Neural cell (in vitro differentiated cells): ENCODE measurements at regions not wholly inside any gene's neighbourhood (a gene's known extent, or its start where the extent isn't known, plus 50 kb on each side); places are given as distances from the start of the nearest gene placed in this dataset.

ENCODE experiments used
- EP300 ChIP-seq: fragments of 450-650 bp; conservative IDR thresholded peaks from 2 replicates; pipeline ENCODE4 v1.6.1; 2014; ENCODE audit warnings: antibody characterized with exemption, mild to moderate bottlenecking, moderate library complexity; ENCODE audit not compliant: poor library complexity, severe bottlenecking
- EZH2 ChIP-seq: fragments of 200-600, 300-800 bp; shearing (Covaris generic), sonication (generic); IDR thresholded peaks from 2 replicates; pipeline ENCODE4 v1.6.1; 2014; ENCODE audit warnings: antibody characterized with exemption, low read length, borderline replicate concordance, mild to moderate bottlenecking; ENCODE audit not compliant: insufficient read depth, poor library complexity, severe bottlenecking
- MXI1 ChIP-seq: fragments of 450-650 bp; conservative IDR thresholded peaks from 2 replicates; pipeline ENCODE4 v1.6.1; 2014; ENCODE audit warnings: antibody characterized with exemption, mild to moderate bottlenecking; ENCODE audit not compliant: poor library complexity, severe bottlenecking
- POLR2AphosphoS5 ChIP-seq: IDR thresholded peaks from 2 replicates; pipeline ENCODE4 v1.6.1; 2012
- RAD21 ChIP-seq: fragments of 450-650 bp; conservative IDR thresholded peaks from 2 replicates; pipeline ENCODE4 v1.6.1; 2014; ENCODE audit warnings: antibody characterized with exemption, mild to moderate bottlenecking, moderate library complexity
- SMC3 ChIP-seq: fragments of 450-650 bp; conservative IDR thresholded peaks from 2 replicates; pipeline ENCODE4 v1.6.1; 2014; ENCODE audit warnings: antibody characterized with exemption, mild to moderate bottlenecking, moderate library complexity; ENCODE audit not compliant: poor library complexity
- TAF1 ChIP-seq: IDR thresholded peaks from 2 replicates; pipeline ENCODE4 v1.6.1; 2012; ENCODE audit warnings: low read depth
- TF ChIP-seq, protein P1 (sequence below): fragments of 450-650 bp; IDR thresholded peaks from 2 replicates; pipeline ENCODE4 v1.5.1; 2014; ENCODE audit warnings: antibody characterized with exemption, mild to moderate bottlenecking, moderate library complexity; ENCODE audit not compliant: poor library complexity, severe bottlenecking
- TF ChIP-seq, protein P2 (sequence below): IDR thresholded peaks from 2 replicates; pipeline ENCODE4 v1.6.1; 2012; ENCODE audit warnings: borderline replicate concordance

DNA sequence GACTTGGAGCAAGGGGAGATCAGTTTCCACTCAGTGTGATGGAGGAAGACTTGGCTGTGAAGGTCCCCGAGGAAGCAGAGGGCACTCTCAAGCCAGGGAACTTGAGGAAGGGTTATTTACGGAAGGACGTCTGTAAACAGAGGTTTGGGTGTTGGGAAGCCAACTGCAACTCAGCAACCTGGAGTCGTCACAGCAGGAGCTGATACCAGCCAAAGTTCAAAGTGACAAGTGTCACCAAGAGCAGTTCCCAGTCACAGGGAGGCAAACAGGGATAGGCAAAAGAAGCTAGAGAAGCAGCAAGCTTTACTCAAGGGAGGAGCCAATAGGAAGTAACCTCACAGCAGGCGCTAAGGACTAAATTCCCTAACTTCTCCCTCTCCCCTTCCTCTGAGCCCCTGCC, 205.5 kb downstream of the EFNB2 start:
- TF ChIP-seq EZH2 (no peak), EP300 (no peak), POLR2AphosphoS5 (no peak), TAF1 (no peak), RAD21 (no peak), SMC3 (no peak), MXI1 (no peak)
- TF ChIP-seq, protein P1, sequence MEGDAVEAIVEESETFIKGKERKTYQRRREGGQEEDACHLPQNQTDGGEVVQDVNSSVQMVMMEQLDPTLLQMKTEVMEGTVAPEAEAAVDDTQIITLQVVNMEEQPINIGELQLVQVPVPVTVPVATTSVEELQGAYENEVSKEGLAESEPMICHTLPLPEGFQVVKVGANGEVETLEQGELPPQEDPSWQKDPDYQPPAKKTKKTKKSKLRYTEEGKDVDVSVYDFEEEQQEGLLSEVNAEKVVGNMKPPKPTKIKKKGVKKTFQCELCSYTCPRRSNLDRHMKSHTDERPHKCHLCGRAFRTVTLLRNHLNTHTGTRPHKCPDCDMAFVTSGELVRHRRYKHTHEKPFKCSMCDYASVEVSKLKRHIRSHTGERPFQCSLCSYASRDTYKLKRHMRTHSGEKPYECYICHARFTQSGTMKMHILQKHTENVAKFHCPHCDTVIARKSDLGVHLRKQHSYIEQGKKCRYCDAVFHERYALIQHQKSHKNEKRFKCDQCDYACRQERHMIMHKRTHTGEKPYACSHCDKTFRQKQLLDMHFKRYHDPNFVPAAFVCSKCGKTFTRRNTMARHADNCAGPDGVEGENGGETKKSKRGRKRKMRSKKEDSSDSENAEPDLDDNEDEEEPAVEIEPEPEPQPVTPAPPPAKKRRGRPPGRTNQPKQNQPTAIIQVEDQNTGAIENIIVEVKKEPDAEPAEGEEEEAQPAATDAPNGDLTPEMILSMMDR: no peak
- TF ChIP-seq, protein P2, sequence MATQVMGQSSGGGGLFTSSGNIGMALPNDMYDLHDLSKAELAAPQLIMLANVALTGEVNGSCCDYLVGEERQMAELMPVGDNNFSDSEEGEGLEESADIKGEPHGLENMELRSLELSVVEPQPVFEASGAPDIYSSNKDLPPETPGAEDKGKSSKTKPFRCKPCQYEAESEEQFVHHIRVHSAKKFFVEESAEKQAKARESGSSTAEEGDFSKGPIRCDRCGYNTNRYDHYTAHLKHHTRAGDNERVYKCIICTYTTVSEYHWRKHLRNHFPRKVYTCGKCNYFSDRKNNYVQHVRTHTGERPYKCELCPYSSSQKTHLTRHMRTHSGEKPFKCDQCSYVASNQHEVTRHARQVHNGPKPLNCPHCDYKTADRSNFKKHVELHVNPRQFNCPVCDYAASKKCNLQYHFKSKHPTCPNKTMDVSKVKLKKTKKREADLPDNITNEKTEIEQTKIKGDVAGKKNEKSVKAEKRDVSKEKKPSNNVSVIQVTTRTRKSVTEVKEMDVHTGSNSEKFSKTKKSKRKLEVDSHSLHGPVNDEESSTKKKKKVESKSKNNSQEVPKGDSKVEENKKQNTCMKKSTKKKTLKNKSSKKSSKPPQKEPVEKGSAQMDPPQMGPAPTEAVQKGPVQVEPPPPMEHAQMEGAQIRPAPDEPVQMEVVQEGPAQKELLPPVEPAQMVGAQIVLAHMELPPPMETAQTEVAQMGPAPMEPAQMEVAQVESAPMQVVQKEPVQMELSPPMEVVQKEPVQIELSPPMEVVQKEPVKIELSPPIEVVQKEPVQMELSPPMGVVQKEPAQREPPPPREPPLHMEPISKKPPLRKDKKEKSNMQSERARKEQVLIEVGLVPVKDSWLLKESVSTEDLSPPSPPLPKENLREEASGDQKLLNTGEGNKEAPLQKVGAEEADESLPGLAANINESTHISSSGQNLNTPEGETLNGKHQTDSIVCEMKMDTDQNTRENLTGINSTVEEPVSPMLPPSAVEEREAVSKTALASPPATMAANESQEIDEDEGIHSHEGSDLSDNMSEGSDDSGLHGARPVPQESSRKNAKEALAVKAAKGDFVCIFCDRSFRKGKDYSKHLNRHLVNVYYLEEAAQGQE: no peak
